Cardiac muscle cell (in vitro differentiated cells and primary cell): ENCODE measurements at regions not wholly inside any gene's neighbourhood (a gene's known extent, or its start where the extent isn't known, plus 50 kb on each side); places are given as distances from the start of the nearest gene placed in this dataset.
A peak's percentile ranks its signal among the peaks of the same experiment; 100 is the strongest.

Experiments
- DNase-seq, 2 donors: peaks; one replicate each; pipeline versions ENCODE4 v3.0.0 to v3.0.0-alpha.2; 2010 to 2017; ENCODE audit warnings: low read depth in 1 of 2, low spot score in 1 of 2
- H3K27ac ChIP-seq: fragments of 200-600 bp; sonication (generic); 2 replicates; pipeline ENCODE4 v1.5.1; 2016
- H3K27me3 ChIP-seq: fragments of 200-600 bp; sonication (generic); 2 replicates; pipeline ENCODE4 v1.6.0; 2016; ENCODE audit warnings: control low read depth
- H3K36me3 ChIP-seq: fragments of 200-600 bp; sonication (generic); 2 replicates; pipeline ENCODE4 v1.5.1; 2016; ENCODE audit warnings: control low read depth
- H3K4me1 ChIP-seq: fragments of 200-600 bp; sonication (generic); 2 replicates; pipeline ENCODE4 v1.8.1; 2017; ENCODE audit warnings: low read depth, mild to moderate bottlenecking, mixed run types
- H3K4me3 ChIP-seq: fragments of 200-600 bp; sonication (generic); 2 replicates; pipeline ENCODE4 v1.5.1; 2016; ENCODE audit warnings: mild to moderate bottlenecking
- H3K9me3 ChIP-seq: fragments of 200-600 bp; sonication (generic); 2 replicates; pipeline ENCODE4 v1.5.1; 2017; ENCODE audit warnings: low read depth, mild to moderate bottlenecking, control low read depth
- CTCF ChIP-seq: IDR thresholded peaks from 2 replicates; pipeline ENCODE4 v1.5.1; 2012; ENCODE audit warnings: low read depth, mild to moderate bottlenecking, low read length

GRCh38 chr2:18771212-18771611 is 181.8 kb upstream of the NT5C1B start:
- Histone ChIP-seq H3K27me3 (no peaks in the 10 kb centered on the region), H3K4me3 (no peak overlapping the region), H3K4me1 (peaks cover under 1% of the 10 kb centered on the region), H3K36me3 (no peaks in the 10 kb centered on the region), H3K9me3 (no peaks in the 10 kb centered on the region), H3K27ac (no peak overlapping the region)
- no peak for DNase-seq
- TF ChIP-seq CTCF, result no peak

- no peaks in the 10 kb centered on the region for H3K27me3 ChIP-seq
- H3K36me3 ChIP-seq, result no peaks in the 10 kb centered on the region
- H3K4me3 ChIP-seq, result no peak overlapping the region
- peak overlapping the region; percentile 86 for H3K27ac ChIP-seq
- DNase-seq, result peak in 1 of 2 donors; percentile 69
- no peak for TF ChIP-seq CTCF
- H3K9me3 ChIP-seq, result no peaks in the 10 kb centered on the region
- H3K4me1 ChIP-seq, result peaks cover 18% of the 10 kb centered on the region
These were observed 174.0 kb upstream of the NT5C1B start for GRCh38 chr2:18763338-18763737.

- Histone ChIP-seq H3K4me1 (peaks cover 18% of the 10 kb centered on the region), H3K36me3 (no peaks in the 10 kb centered on the region), H3K4me3 (peak overlapping the region; percentile 2), H3K27me3 (no peaks in the 10 kb centered on the region), H3K9me3 (no peaks in the 10 kb centered on the region), H3K27ac (peak overlapping the region; percentile 86)
- TF ChIP-seq CTCF, result no peak
- peak in 1 of 2 donors; percentile 34 for DNase-seq
These were observed 173.3 kb upstream of the NT5C1B start for GRCh38 chr2:18762667-18763066.

- Histone ChIP-seq H3K4me3 (no peak overlapping the region), H3K27me3 (no peaks in the 10 kb centered on the region), H3K27ac (no peak overlapping the region), H3K36me3 (no peaks in the 10 kb centered on the region), H3K4me1 (peaks cover 19% of the 10 kb centered on the region), H3K9me3 (no peaks in the 10 kb centered on the region)
- no peak for TF ChIP-seq CTCF
- DNase-seq, result no peak
These were observed 164.9 kb upstream of the NT5C1B start for GRCh38 chr2:18754286-18754685.

- Histone ChIP-seq H3K4me3 (no peak overlapping the region), H3K9me3 (no peaks in the 10 kb centered on the region), H3K36me3 (no peaks in the 10 kb centered on the region), H3K27ac (no peak overlapping the region), H3K4me1 (peaks cover 19% of the 10 kb centered on the region), H3K27me3 (no peaks in the 10 kb centered on the region)
- no peak for TF ChIP-seq CTCF
- no peak for DNase-seq
These were observed 164.4 kb upstream of the NT5C1B start for GRCh38 chr2:18753722-18754121.
